ENCODE measurements at regions not wholly inside any gene's neighbourhood (a gene's known extent, or its start where the extent isn't known, plus 50 kb on each side); places are given as distances from the start of the nearest gene placed in this dataset.
"Not testable (repeated sequence)": the region's sequence is repeated elsewhere in the genome, so short reads cannot be mapped to it uniquely, and the experiment has no call there.

DNA sequence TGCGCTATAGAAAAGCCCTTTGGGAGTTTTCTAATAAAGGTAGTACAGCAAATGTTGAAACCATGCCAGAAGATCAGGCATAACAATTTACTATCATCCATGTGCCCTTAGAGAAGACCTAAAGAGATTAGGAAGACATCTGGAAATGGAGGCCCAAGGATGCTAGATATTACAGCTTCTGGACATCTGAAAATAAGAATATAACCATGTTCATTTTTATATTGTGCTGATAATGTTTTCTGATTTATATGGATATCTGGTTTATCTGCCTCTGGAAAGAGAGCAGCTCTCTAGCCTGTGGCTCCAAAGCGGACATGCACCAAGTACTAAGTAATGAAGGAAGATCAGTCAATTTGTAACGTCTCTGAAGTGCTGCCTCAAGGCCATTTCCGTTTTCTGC, 478.0 kb upstream of the DDX18 start:
- H3K4me1 ChIP-seq (ENCODE audit: control insufficient read depth in 1 of 2, low read depth in 2 of 2) = no peaks in the 10 kb centered on the region
- H3K4me3 ChIP-seq = no peak overlapping the region
- H3K27ac ChIP-seq = no peak overlapping the region
- DNase-seq (ENCODE audit: low spot score) (no peak), ATAC-seq (ENCODE audit: insufficient number of reproducible peaks, low FRiP score, low read depth) (no peak)
- no peaks in the 10 kb centered on the region for H3K27me3 ChIP-seq (replicated peaks; ENCODE audit: insufficient read depth)
- H3K9me3 ChIP-seq = no peaks in the 10 kb centered on the region
- H3K36me3 ChIP-seq = no peaks in the 10 kb centered on the region
- TF ChIP-seq, protein P1, sequence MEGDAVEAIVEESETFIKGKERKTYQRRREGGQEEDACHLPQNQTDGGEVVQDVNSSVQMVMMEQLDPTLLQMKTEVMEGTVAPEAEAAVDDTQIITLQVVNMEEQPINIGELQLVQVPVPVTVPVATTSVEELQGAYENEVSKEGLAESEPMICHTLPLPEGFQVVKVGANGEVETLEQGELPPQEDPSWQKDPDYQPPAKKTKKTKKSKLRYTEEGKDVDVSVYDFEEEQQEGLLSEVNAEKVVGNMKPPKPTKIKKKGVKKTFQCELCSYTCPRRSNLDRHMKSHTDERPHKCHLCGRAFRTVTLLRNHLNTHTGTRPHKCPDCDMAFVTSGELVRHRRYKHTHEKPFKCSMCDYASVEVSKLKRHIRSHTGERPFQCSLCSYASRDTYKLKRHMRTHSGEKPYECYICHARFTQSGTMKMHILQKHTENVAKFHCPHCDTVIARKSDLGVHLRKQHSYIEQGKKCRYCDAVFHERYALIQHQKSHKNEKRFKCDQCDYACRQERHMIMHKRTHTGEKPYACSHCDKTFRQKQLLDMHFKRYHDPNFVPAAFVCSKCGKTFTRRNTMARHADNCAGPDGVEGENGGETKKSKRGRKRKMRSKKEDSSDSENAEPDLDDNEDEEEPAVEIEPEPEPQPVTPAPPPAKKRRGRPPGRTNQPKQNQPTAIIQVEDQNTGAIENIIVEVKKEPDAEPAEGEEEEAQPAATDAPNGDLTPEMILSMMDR (IDR thresholded peaks at IDR 0.05) = no peak

DNA sequence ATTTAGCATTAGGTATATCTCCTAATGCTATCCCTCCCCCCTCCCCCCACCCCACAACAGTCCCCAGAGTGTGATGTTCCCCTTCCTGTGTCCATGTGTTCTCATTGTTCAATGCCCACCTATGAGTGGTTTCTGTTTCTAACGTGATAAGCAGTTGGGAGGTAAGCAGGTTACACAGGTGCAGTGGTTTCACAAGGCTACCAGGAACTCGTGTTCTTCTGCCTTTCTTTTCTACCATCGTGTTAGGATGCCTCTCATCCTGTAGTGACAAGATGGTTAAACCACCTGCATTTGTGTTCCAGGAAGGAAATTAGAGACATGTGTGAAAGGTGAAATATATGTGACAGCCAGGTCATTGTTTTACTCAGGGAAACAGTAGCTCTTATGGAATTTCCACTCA, 476.5 kb upstream of the DDX18 start:
- not testable (repeated sequence) for ATAC-seq (ENCODE audit: insufficient number of reproducible peaks, low FRiP score, low read depth); DNase-seq (ENCODE audit: low spot score); H3K36me3 ChIP-seq

DNA sequence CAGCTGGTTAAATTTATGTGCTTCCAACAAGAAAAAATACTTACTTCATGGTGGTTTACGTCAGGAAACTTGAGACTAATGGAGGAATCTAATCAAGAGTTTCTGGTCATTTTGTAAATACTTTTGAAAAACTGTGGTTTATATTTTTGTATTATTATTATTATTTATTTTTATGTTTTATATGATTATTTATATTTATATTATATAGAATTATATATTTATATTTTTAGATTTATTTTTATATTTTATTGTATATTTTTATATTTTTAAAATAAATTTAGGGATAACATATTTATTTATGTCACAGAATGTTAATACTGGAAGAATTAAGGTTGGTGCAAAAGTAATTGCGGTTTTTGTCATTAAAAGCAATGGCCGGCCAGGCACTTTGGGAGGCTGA, 474.5 kb upstream of the DDX18 start:
- Histone ChIP-seq H3K27ac (no peak overlapping the region), H3K9me3 (no peaks in the 10 kb centered on the region), H3K4me3 (no peak overlapping the region), H3K36me3 (no peaks in the 10 kb centered on the region), H3K27me3 (replicated peaks; ENCODE audit: insufficient read depth) (no peaks in the 10 kb centered on the region), H3K4me1 (ENCODE audit: control insufficient read depth in 1 of 2, low read depth in 2 of 2) (no peaks in the 10 kb centered on the region)
- ATAC-seq (ENCODE audit: insufficient number of reproducible peaks, low FRiP score, low read depth) (no peak), DNase-seq (ENCODE audit: low spot score) (no peak)
- TF ChIP-seq, protein P1 (IDR thresholded peaks at IDR 0.05) = no peak

More for the DNA sequence above, 476.5 kb upstream of the DDX18 start:
- H3K4me1 ChIP-seq (ENCODE audit: control insufficient read depth in 1 of 2, low read depth in 2 of 2); H3K27ac ChIP-seq; H3K4me3 ChIP-seq; H3K27me3 ChIP-seq (replicated peaks; ENCODE audit: insufficient read depth); H3K9me3 ChIP-seq: not testable (repeated sequence)

DNA sequence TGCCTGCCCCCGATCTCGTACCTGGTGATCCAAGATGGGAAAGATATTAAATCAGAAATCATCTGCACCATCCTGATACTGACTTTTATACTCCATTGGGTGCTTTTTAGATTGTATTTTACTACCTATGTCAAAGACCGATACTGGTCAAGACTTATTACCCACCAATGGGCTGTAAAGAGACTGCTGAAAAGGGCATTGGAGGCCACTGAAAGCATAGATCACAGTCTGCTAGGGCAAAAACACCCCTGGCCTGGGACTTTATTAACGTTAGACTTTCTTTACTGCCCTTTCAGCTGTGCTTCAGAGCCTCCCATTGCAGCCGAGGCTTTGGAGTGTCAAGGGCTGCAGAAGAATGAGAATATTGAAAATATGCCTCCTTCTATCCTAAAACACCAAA, 472.8 kb upstream of the DDX18 start:
- TF ChIP-seq, protein P1 (IDR thresholded peaks at IDR 0.05) = no peak
- ATAC-seq (ENCODE audit: insufficient number of reproducible peaks, low FRiP score, low read depth) (no peak), DNase-seq (ENCODE audit: low spot score) (no peak)
- no peaks in the 10 kb centered on the region for H3K4me1 ChIP-seq (ENCODE audit: control insufficient read depth in 1 of 2, low read depth in 2 of 2)
- H3K9me3 ChIP-seq = no peaks in the 10 kb centered on the region
- H3K27me3 ChIP-seq (replicated peaks; ENCODE audit: insufficient read depth) = no peaks in the 10 kb centered on the region
- H3K36me3 ChIP-seq = no peaks in the 10 kb centered on the region
- H3K27ac ChIP-seq = no peak overlapping the region
- no peak overlapping the region for H3K4me3 ChIP-seq

DNA sequence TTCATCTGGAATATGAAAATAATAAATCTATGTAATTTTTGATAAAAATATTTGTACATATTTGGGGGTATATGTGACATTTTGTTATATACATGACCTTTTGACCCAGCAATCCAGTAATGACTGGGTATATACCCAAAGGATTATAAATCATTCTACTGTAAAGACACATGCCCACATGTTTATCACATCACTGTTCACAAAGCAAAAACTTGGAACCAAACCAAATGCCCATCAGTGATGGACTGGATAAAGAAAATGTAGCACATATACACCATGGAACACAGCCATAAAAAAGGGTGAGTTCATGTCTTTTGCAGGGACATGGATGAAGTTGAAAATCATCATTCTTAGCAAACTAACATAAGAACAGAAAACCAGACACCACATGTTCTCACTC, 472.1 kb upstream of the DDX18 start:
- no peak for ATAC-seq (ENCODE audit: insufficient number of reproducible peaks, low FRiP score, low read depth)

DNA sequence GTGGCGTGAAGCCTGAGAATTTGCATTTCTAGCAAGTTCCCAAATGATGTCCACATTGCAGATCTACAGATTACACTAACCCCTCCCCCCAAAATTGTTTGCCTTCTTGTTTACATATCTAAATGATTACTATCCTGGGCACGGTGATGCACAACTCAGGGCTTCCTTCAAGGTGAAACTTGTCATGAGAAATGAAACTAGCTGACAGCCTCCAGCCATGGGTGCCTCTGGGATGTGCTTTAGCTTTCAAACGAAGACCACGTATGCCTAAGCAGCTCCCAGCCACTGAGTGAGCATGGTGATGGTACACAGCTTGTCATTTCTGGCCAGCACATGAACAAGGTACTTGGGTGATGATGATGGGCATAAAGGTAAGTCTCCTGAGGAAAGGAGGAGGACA, 464.8 kb upstream of the DDX18 start:
- no peaks in the 10 kb centered on the region for H3K9me3 ChIP-seq
- TF ChIP-seq, protein P1 (IDR thresholded peaks at IDR 0.05) = no peak
- no peaks in the 10 kb centered on the region for H3K27me3 ChIP-seq (replicated peaks; ENCODE audit: insufficient read depth)
- no peak overlapping the region for H3K27ac ChIP-seq
- no peak overlapping the region for H3K4me3 ChIP-seq
- no peaks in the 10 kb centered on the region for H3K4me1 ChIP-seq (ENCODE audit: control insufficient read depth in 1 of 2, low read depth in 2 of 2)
- DNase-seq (ENCODE audit: low spot score) (no peak), ATAC-seq (ENCODE audit: insufficient number of reproducible peaks, low FRiP score, low read depth) (no peak)
- no peaks in the 10 kb centered on the region for H3K36me3 ChIP-seq

More for the DNA sequence above, 472.1 kb upstream of the DDX18 start:
- H3K9me3 ChIP-seq = no peaks in the 10 kb centered on the region
- DNase-seq (ENCODE audit: low spot score) = no peak
- H3K27me3 ChIP-seq (replicated peaks; ENCODE audit: insufficient read depth) = no peaks in the 10 kb centered on the region
- no peaks in the 10 kb centered on the region for H3K4me1 ChIP-seq (ENCODE audit: control insufficient read depth in 1 of 2, low read depth in 2 of 2)
- H3K4me3 ChIP-seq = no peak overlapping the region
- H3K27ac ChIP-seq = no peak overlapping the region
- TF ChIP-seq, protein P1 (IDR thresholded peaks at IDR 0.05) = no peak
- H3K36me3 ChIP-seq = no peaks in the 10 kb centered on the region
